Peyer's patch (tissue), 4 donors: ENCODE measurements at regions not wholly inside any gene's neighbourhood (a gene's known extent, or its start where the extent isn't known, plus 50 kb on each side); places are given as distances from the start of the nearest gene placed in this dataset.

Experiments used
- CTCF ChIP-seq, 6 experiments: fragments of 450-650 bp in 4 of 6; fragments of 200-600 bp in 2 of 6; sonication (generic) in 1 of 6; IDR thresholded peaks; one replicate each; pipeline ENCODE4 v1.5.1; 2017 to 2019; ENCODE audit warnings: antibody characterized with exemption in 6 of 6, mild to moderate bottlenecking in 3 of 6, moderate library complexity in 1 of 6
- POLR2A ChIP-seq, 2 donors: fragments of 450-650 bp; IDR thresholded peaks; one replicate each; pipeline ENCODE4 v1.5.1; 2017; ENCODE audit warnings: antibody characterized with exemption in 2 of 2, mild to moderate bottlenecking in 2 of 2, moderate library complexity in 2 of 2

GRCh38 chr11:44366026-44366425 is 56.1 kb upstream of the ALX4 start:
- TF ChIP-seq CTCF (IDR thresholded peaks at IDR 0.05) (no peak), POLR2A (IDR thresholded peaks at IDR 0.05) (no peak)
